ENCODE measurements at regions not wholly inside any gene's neighbourhood (a gene's known extent, or its start where the extent isn't known, plus 50 kb on each side); places are given as distances from the start of the nearest gene placed in this dataset.

- no peak for TF ChIP-seq CTCF (conservative IDR thresholded peaks at IDR 0.05; ENCODE audit: low read depth, low read length)
- TF ChIP-seq EZH2 (IDR thresholded peaks at IDR 0.05; ENCODE audit: borderline replicate concordance, low read depth, low read length, poor library complexity, severe bottlenecking), result no peak
Observed at GRCh38 chr3:22621205-22621809, 581.8 kb upstream of the UBE2E2 start.
